ENCODE measurements at regions not wholly inside any gene's neighbourhood (a gene's known extent, or its start where the extent isn't known, plus 50 kb on each side); places are given as distances from the start of the nearest gene placed in this dataset.

GRCh38 chr13:111561091-111561781 lies 240.8 kb downstream of the TEX29 start:
- Histone ChIP-seq H3K4me1 (no peaks in the 10 kb centered on the region), H3K4me3 (no peak overlapping the region), H3K36me3 (no peaks in the 10 kb centered on the region), H3K27me3 (peaks cover 0 to 49% (median 0%) of the 10 kb centered on the region in 3 donors), H3K9me3 (no peaks in the 10 kb centered on the region), H3K27ac (no peak overlapping the region)
- 83 to 87% (median 85%) methylated on average over 16 of the region's 16 CpGs for WGBS, 5 donors
- TF ChIP-seq, protein P1, sequence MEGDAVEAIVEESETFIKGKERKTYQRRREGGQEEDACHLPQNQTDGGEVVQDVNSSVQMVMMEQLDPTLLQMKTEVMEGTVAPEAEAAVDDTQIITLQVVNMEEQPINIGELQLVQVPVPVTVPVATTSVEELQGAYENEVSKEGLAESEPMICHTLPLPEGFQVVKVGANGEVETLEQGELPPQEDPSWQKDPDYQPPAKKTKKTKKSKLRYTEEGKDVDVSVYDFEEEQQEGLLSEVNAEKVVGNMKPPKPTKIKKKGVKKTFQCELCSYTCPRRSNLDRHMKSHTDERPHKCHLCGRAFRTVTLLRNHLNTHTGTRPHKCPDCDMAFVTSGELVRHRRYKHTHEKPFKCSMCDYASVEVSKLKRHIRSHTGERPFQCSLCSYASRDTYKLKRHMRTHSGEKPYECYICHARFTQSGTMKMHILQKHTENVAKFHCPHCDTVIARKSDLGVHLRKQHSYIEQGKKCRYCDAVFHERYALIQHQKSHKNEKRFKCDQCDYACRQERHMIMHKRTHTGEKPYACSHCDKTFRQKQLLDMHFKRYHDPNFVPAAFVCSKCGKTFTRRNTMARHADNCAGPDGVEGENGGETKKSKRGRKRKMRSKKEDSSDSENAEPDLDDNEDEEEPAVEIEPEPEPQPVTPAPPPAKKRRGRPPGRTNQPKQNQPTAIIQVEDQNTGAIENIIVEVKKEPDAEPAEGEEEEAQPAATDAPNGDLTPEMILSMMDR (IDR thresholded peaks at IDR 0.05), result no peak
- no peak for TF ChIP-seq EP300 (IDR thresholded peaks at IDR 0.05)
- TF ChIP-seq POLR2AphosphoS5 (IDR thresholded peaks at IDR 0.05), result no peak
- no peak for TF ChIP-seq POLR2A (IDR thresholded peaks at IDR 0.05)
- intact Hi-C loops (cut with DNase I; ENCODE audit: low total_unique reads), result no loop called here
- DNase-seq, result no peak

DNA sequence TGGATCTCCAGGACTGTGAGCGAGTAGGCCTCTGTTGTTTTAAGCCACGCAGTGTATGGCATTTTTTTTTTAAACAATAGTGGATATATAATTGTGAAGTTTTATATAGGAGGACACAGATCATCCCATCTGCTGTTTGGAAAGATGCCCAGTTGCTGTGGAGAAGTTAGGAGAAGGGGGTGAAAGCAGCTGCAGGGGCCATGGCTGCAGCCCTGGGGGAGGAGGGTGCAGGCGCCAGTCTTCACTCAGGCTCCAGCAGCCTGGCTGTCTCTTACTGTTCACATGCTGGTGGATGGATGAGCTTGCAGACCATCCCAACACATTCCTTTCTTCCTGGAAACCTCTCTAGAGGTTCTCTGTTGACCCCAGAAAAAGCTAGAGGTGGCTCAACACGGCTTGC lies 242.3 kb downstream of the TEX29 start:
- no peak overlapping the region for H3K4me3 ChIP-seq
- H3K4me1 ChIP-seq, result no peaks in the 10 kb centered on the region
- H3K27me3 ChIP-seq, result peaks cover 0 to 46% (median 0%) of the 10 kb centered on the region in 3 donors
- no peak overlapping the region for H3K27ac ChIP-seq
- intact Hi-C loops (cut with DNase I; ENCODE audit: low total_unique reads), result no loop called here
- 62 to 76% (median 67%) methylated on average over 4 of the region's 4 CpGs for WGBS, 5 donors
- peak in 1 of 2 donors; percentile 45 for DNase-seq
- H3K9me3 ChIP-seq, result no peaks in the 10 kb centered on the region
- TF ChIP-seq EP300 (IDR thresholded peaks at IDR 0.05), result no peak
- no peak for TF ChIP-seq POLR2AphosphoS5 (IDR thresholded peaks at IDR 0.05)
- TF ChIP-seq, protein P1 (IDR thresholded peaks at IDR 0.05), result no peak
- H3K36me3 ChIP-seq, result no peaks in the 10 kb centered on the region

DNA sequence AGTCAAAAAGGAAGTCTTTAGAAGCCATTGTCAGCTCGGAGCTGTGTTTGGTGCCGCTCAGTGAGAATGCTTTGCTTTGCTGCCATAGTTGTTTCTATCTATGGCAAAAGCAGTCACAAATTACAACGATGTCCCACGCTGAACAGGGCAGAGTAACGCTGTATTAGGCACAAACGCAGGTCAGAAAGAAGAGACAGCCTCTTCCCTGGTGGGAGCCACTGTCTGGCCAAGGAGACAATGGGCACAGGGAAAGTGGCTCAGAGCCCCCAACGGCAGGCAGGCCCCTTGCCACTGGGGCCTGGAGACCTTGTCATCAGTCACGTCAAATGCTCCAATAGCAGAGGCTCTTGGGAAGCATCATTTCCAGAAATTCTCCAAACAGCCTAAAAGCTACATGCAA lies 244.2 kb downstream of the TEX29 start:
- Histone ChIP-seq H3K27ac (no peak overlapping the region), H3K4me1 (no peaks in the 10 kb centered on the region), H3K9me3 (peaks cover 0 to 13% (median 11%) of the 10 kb centered on the region in 4 donors), H3K36me3 (no peaks in the 10 kb centered on the region), H3K27me3 (peaks cover 0 to 35% (median 0%) of the 10 kb centered on the region in 3 donors), H3K4me3 (no peak overlapping the region)
- intact Hi-C loops (cut with DNase I; ENCODE audit: low total_unique reads), result no loop called here
- 68 to 74% (median 70%) methylated on average over 8 of the region's 8 CpGs for WGBS, 5 donors
- TF ChIP-seq POLR2AphosphoS5 (IDR thresholded peaks at IDR 0.05), result no peak
- no peak for TF ChIP-seq POLR2A (IDR thresholded peaks at IDR 0.05)
- TF ChIP-seq EP300 (IDR thresholded peaks at IDR 0.05), result no peak
- TF ChIP-seq, protein P1 (IDR thresholded peaks at IDR 0.05), result no peak
- DNase-seq, result no peak

- TF ChIP-seq EP300 (IDR thresholded peaks at IDR 0.05) (no peak), POLR2A (IDR thresholded peaks at IDR 0.05) (no peak), POLR2AphosphoS5 (IDR thresholded peaks at IDR 0.05) (no peak)
- TF ChIP-seq, protein P1 (IDR thresholded peaks at IDR 0.05), result no peak
- Histone ChIP-seq H3K27ac (no peak overlapping the region), H3K36me3 (no peaks in the 10 kb centered on the region), H3K4me3 (no peak overlapping the region), H3K9me3 (peaks cover 0 to 13% (median 12%) of the 10 kb centered on the region in 4 donors), H3K27me3 (peaks cover 0 to 28% (median 0%) of the 10 kb centered on the region in 3 donors), H3K4me1 (no peaks in the 10 kb centered on the region)
- 78 to 84% (median 81%) methylated on average over 10 of the region's 10 CpGs for WGBS, 5 donors
- intact Hi-C loops (cut with DNase I; ENCODE audit: low total_unique reads), result no loop called here
- DNase-seq, result no peak
Observed at GRCh38 chr13:111565400-111565799, 245.0 kb downstream of the TEX29 start.

All from stomach (tissue), 8 donors.